HEK293 (cell line): ENCODE measurements at regions not wholly inside any gene's neighbourhood (a gene's known extent, or its start where the extent isn't known, plus 50 kb on each side); places are given as distances from the start of the nearest gene placed in this dataset.

ENCODE experiments used
- CTCF ChIA-PET: fragments of 350-600 bp; formaldehyde crosslinking; extraction: SDS; loops from one replicate; lab custom pipeline; 2021; ENCODE audit warnings: antibody characterized with exemption; lab: Yijun Ruan, JAX
- POLR2A ChIA-PET: fragments of 300-600 bp; formaldehyde crosslinking; extraction: SDS; loops from one replicate; lab custom pipeline; 2020; ENCODE audit warnings: antibody characterized with exemption, inconsistent platforms; lab: Yijun Ruan, JAX
- H3K27ac ChIP-seq: fragments of 200-500 bp; sonication (Bioruptor generic); 2 replicates; pipeline ENCODE4 v1.5.1; 2014; ENCODE audit warnings: low read depth, low read length, control low read depth, inconsistent platforms; ENCODE audit errors: extremely low read depth
- H3K36me3 ChIP-seq, 2 experiments: fragments of 200-500 bp in 1 of 2; sonication (Bioruptor generic) in 1 of 2; 1 replicate in 1 of 2; 2 replicates in 1 of 2; pipeline ENCODE4 v1.5.1; 2014 to 2017; ENCODE audit warnings: inconsistent platforms in 2 of 2, low read length in 2 of 2; ENCODE audit not compliant: control insufficient read depth in 2 of 2, insufficient read depth in 1 of 2
- H3K4me1 ChIP-seq: fragments of 200-500 bp; sonication (Bioruptor generic); 2 replicates; pipeline ENCODE4 v1.5.1; 2014; ENCODE audit warnings: mild to moderate bottlenecking, low read length, inconsistent platforms; ENCODE audit not compliant: control insufficient read depth, insufficient read depth
- H3K4me3 ChIP-seq: 2 replicates; pipeline ENCODE4 v1.5.1; 2011; ENCODE audit warnings: low read depth, mild to moderate bottlenecking, control low read depth, low read length, moderate library complexity
- H3K9me3 ChIP-seq: fragments of 200-500 bp; sonication (Bioruptor generic); 2 replicates; pipeline ENCODE4 v1.5.1; 2014; ENCODE audit warnings: low read depth, low read length, inconsistent platforms; ENCODE audit not compliant: control insufficient read depth, insufficient read depth
- ATF2 ChIP-seq: fragments of 450-650 bp; formaldehyde crosslinking; IDR thresholded peaks from 2 replicates; pipeline ENCODE4 v1.5.1; 2016; ENCODE audit warnings: missing biosample characterization, missing genetic modification characterization, low read depth
- ZBTB11 ChIP-seq: fragments of 450-650 bp; formaldehyde crosslinking; conservative IDR thresholded peaks from 2 replicates; pipeline ENCODE4 v1.5.1; 2016; ENCODE audit warnings: low read depth, missing biosample characterization, missing genetic modification characterization
- ZBTB17 ChIP-seq: fragments of 450-650 bp; formaldehyde crosslinking; IDR thresholded peaks from 2 replicates; pipeline ENCODE4 v1.5.1; 2016; ENCODE audit warnings: missing biosample characterization, missing genetic modification characterization
- ZBTB20 ChIP-seq: fragments of 450-650 bp; formaldehyde crosslinking; IDR thresholded peaks from 2 replicates; pipeline ENCODE4 v1.5.1; 2016; ENCODE audit warnings: missing biosample characterization, missing genetic modification characterization
- ZBTB21 ChIP-seq: fragments of 450-650 bp; formaldehyde crosslinking; IDR thresholded peaks from 2 replicates; pipeline ENCODE4 v1.5.1; 2017; ENCODE audit warnings: missing biosample characterization, missing genetic modification characterization
- ZBTB44 ChIP-seq: fragments of 450-650 bp; IDR thresholded peaks from 2 replicates; pipeline ENCODE4 v1.5.1; 2018; ENCODE audit warnings: missing biosample characterization, mild to moderate bottlenecking, missing genetic modification characterization
- ZFP37 ChIP-seq: fragments of 450-650 bp; formaldehyde crosslinking; IDR thresholded peaks from 2 replicates; pipeline ENCODE4 v1.5.1; 2016; ENCODE audit warnings: missing biosample characterization, missing genetic modification characterization
- ZNF121 ChIP-seq: fragments of 450-650 bp; formaldehyde crosslinking; IDR thresholded peaks from 2 replicates; pipeline ENCODE4 v1.5.1; 2016; ENCODE audit warnings: missing biosample characterization, missing genetic modification characterization
- ZNF155 ChIP-seq: fragments of 450-650 bp; formaldehyde crosslinking; IDR thresholded peaks from 2 replicates; pipeline ENCODE4 v1.5.1; 2016; ENCODE audit warnings: missing biosample characterization, missing genetic modification characterization
- ZNF223 ChIP-seq: fragments of 450-650 bp; formaldehyde crosslinking; IDR thresholded peaks from 2 replicates; pipeline ENCODE4 v1.5.1; 2016; ENCODE audit warnings: missing biosample characterization, missing genetic modification characterization
- ZNF292 ChIP-seq: fragments of 450-650 bp; formaldehyde crosslinking; IDR thresholded peaks from 2 replicates; pipeline ENCODE4 v1.5.1; 2016; ENCODE audit warnings: low read depth, missing biosample characterization, missing genetic modification characterization, borderline replicate concordance
- ZNF341 ChIP-seq: fragments of 450-650 bp; formaldehyde crosslinking; IDR thresholded peaks from 2 replicates; pipeline ENCODE4; 2016; ENCODE audit warnings: low read depth, missing biosample characterization, missing genetic modification characterization
- ZNF350 ChIP-seq: fragments of 450-650 bp; formaldehyde crosslinking; IDR thresholded peaks from 2 replicates; pipeline ENCODE4 v1.5.0; 2017; ENCODE audit warnings: missing biosample characterization, mild to moderate bottlenecking, missing genetic modification characterization
- ZNF366 ChIP-seq: fragments of 450-650 bp; formaldehyde crosslinking; conservative IDR thresholded peaks from 2 replicates; pipeline ENCODE4 v1.5.1; 2016; ENCODE audit warnings: missing biosample characterization, missing genetic modification characterization
- ZNF514 ChIP-seq: fragments of 450-650 bp; formaldehyde crosslinking; IDR thresholded peaks from 2 replicates; pipeline ENCODE4 v1.5.1; 2016; ENCODE audit warnings: missing biosample characterization, missing genetic modification characterization
- ZNF585B ChIP-seq: fragments of 450-650 bp; formaldehyde crosslinking; IDR thresholded peaks from 2 replicates; pipeline ENCODE4 v1.5.1; 2016; ENCODE audit warnings: missing biosample characterization, missing genetic modification characterization
- ZNF596 ChIP-seq: fragments of 450-650 bp; IDR thresholded peaks from 2 replicates; pipeline ENCODE4 v1.5.0; 2018; ENCODE audit warnings: missing biosample characterization, mild to moderate bottlenecking, missing genetic modification characterization, moderate library complexity
- ZNF629 ChIP-seq: fragments of 450-650 bp; formaldehyde crosslinking; IDR thresholded peaks from 2 replicates; pipeline ENCODE4 v1.5.1; 2017; ENCODE audit warnings: missing biosample characterization, missing genetic modification characterization
- ZNF654 ChIP-seq: fragments of 450-650 bp; formaldehyde crosslinking; IDR thresholded peaks from 2 replicates; pipeline ENCODE4 v1.5.1; 2016; ENCODE audit warnings: low read depth, missing biosample characterization, missing genetic modification characterization
- TF ChIP-seq, protein P1 (sequence below): fragments of 450-650 bp; formaldehyde crosslinking; IDR thresholded peaks from 2 replicates; pipeline ENCODE4 v1.5.1; 2017; ENCODE audit warnings: missing biosample characterization, missing genetic modification characterization

GRCh38 chr5:34507933-34508332, 148.2 kb upstream of the RAI14 start:
- H3K4me1 ChIP-seq, result peaks cover 13% of the 10 kb centered on the region
- TF ChIP-seq ZNF629 (tag by site-specific recombination), result no peak
- no peak for TF ChIP-seq ZNF223 (tag by site-specific recombination)
- no peak for TF ChIP-seq ZBTB11 (tag by site-specific recombination)
- no peak for TF ChIP-seq ZNF596 (tag by site-specific recombination)
- no peak for TF ChIP-seq ZNF350 (tag by site-specific recombination)
- no peak for TF ChIP-seq ZBTB17 (tag by site-specific recombination)
- TF ChIP-seq ZNF366 (tag by site-specific recombination), result no peak
- no peak for TF ChIP-seq ATF2 (tag by site-specific recombination)
- no peak for TF ChIP-seq ZNF155 (tag by site-specific recombination)
- TF ChIP-seq ZNF514 (tag by site-specific recombination), result no peak
- H3K9me3 ChIP-seq, result no peaks in the 10 kb centered on the region
- no peak overlapping the region for H3K27ac ChIP-seq
- CTCF ChIA-PET, result interaction anchor here (0.9 kb wide), 1 partner anchor 390 kb away, joined by 3 read pairs; no protein-coding TSS in a partner anchor
- H3K4me3 ChIP-seq, result no peak overlapping the region
- POLR2A ChIA-PET, result no interaction called here
- no peaks in the 10 kb centered on the region for H3K36me3 ChIP-seq

DNA sequence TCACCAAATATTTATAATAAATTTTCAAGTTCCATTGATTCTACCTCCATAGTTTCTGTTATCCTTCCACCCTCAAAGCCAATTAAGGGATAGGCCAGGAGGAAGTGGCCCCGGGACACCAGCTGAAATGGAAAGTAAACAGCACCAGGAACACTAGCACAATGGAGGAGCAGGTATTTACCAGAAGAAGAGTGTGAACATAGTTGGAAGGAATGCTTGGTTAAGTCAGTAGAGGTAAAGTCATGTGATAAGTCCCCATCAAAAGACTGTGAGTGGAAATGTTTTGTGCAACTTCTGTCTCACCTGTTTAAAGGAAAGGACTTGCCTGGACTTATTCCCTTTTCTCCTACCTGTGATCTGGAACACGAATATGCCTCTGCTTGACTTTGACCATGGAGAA, 146.7 kb upstream of the RAI14 start:
- ChIA-PET CTCF (interaction anchor here (0.7 kb wide), 1 partner anchor 23 kb away, joined by 3 read pairs; no protein-coding TSS in a partner anchor), POLR2A (no interaction called here)
- H3K4me1 ChIP-seq, result peaks cover 13% of the 10 kb centered on the region

More for the DNA sequence above, 146.7 kb upstream of the RAI14 start:
- Histone ChIP-seq H3K4me3 (no peak overlapping the region), H3K36me3 (no peaks in the 10 kb centered on the region), H3K9me3 (no peaks in the 10 kb centered on the region), H3K27ac (no peak overlapping the region)
- no peak for TF ChIP-seq ZNF223 (tag by site-specific recombination)
- no peak for TF ChIP-seq ZNF654 (tag by site-specific recombination)
- no peak for TF ChIP-seq ZBTB20 (tag by site-specific recombination)
- TF ChIP-seq, protein P1, sequence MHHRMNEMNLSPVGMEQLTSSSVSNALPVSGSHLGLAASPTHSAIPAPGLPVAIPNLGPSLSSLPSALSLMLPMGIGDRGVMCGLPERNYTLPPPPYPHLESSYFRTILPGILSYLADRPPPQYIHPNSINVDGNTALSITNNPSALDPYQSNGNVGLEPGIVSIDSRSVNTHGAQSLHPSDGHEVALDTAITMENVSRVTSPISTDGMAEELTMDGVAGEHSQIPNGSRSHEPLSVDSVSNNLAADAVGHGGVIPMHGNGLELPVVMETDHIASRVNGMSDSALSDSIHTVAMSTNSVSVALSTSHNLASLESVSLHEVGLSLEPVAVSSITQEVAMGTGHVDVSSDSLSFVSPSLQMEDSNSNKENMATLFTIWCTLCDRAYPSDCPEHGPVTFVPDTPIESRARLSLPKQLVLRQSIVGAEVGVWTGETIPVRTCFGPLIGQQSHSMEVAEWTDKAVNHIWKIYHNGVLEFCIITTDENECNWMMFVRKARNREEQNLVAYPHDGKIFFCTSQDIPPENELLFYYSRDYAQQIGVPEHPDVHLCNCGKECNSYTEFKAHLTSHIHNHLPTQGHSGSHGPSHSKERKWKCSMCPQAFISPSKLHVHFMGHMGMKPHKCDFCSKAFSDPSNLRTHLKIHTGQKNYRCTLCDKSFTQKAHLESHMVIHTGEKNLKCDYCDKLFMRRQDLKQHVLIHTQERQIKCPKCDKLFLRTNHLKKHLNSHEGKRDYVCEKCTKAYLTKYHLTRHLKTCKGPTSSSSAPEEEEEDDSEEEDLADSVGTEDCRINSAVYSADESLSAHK, result no peak
- TF ChIP-seq ZBTB44, result no peak
- TF ChIP-seq ZBTB21 (tag by site-specific recombination), result no peak
- no peak for TF ChIP-seq ZNF585B (tag by site-specific recombination)
- TF ChIP-seq ZNF121 (tag by site-specific recombination), result no peak
- TF ChIP-seq ZNF514 (tag by site-specific recombination), result no peak
- TF ChIP-seq ZNF341 (tag by site-specific recombination), result no peak
- TF ChIP-seq ZNF292 (tag by site-specific recombination), result no peak
- no peak for TF ChIP-seq ZFP37 (tag by site-specific recombination)
